ENCODE measurements at regions not wholly inside any gene's neighbourhood (a gene's known extent, or its start where the extent isn't known, plus 50 kb on each side); places are given as distances from the start of the nearest gene placed in this dataset.

DNA sequence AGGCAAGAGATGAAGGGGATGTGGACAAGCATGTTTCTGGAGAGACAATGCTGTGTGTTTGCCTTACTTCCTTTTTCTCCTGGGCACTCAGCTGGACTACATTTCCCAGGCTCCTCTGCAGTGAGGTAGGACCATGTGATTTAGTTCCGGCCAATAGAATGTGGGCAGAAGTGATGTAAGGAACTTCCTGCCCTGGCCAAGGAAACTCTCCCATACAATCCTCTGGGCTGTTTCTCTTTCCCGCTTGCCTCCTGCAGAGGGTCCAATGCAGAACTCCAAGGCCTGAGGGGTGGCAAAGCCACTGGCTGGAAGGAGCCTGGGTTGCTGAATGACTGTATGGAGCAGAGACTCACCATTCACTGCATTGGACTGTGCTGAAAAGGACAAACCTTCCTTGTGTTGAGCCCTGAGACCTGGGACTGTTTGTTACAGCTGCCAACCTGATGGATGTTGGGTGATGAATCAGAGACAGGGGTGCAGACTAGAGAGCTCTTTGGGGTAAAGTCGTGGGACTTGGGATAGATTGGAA lies 82.7 kb upstream of the SLC6A6 start:
- peak; percentile 77 for DNase-seq
- Histone ChIP-seq H3K79me1 (ENCODE audit: low read depth in 1 of 2, low read length in 2 of 2) (no peaks in the 10 kb centered on the region), H4K8ac (ENCODE audit: low read depth in 2 of 2, low read length in 2 of 2) (peak overlapping the region; percentile 61 to 92; a peak in 3 of 4 replicates), H3K4me2 (ENCODE audit: low read depth, low read length) (no peak overlapping the region), H3K14ac (replicated peaks; ENCODE audit: low read depth, low read length) (peak overlapping the region; percentile 74; the same call in 1 of the 2 replicates), H2AK9ac (replicated peaks; ENCODE audit: low read depth, low read length, poor library complexity) (peak overlapping the region; percentile 52), H2BK120ac (ENCODE audit: low read depth, low read length) (peak overlapping the region; percentile 38), H3K9me3 (ENCODE audit: control insufficient read depth, insufficient read depth, low read length) (peaks cover 6% of the 10 kb centered on the region), H4K91ac (ENCODE audit: insufficient read depth, low read depth, low read length) (peak overlapping the region; percentile 66; the same call in 1 of the 2 replicates), H2BK15ac (ENCODE audit: low read depth, low read length) (no peak overlapping the region), H3K9me1 (ENCODE audit: insufficient read depth, low read length) (peaks cover 7% of the 10 kb centered on the region; the same call in 1 of the 2 replicates), H3K9ac (ENCODE audit: low read depth, low read length) (no peak overlapping the region), H2BK5ac (ENCODE audit: low read depth, low read length, poor library complexity, severe bottlenecking) (no peak overlapping the region), H3K56ac (ENCODE audit: extremely low read depth, insufficient read depth, low read length) (no peak overlapping the region), H2BK20ac (ENCODE audit: low read depth, low read length) (peak overlapping the region; percentile 9; the same call in 1 of the 2 replicates), H4K5ac (ENCODE audit: low read depth, low read length) (peak overlapping the region; percentile 67), H3K4me1 (ENCODE audit: control insufficient read depth, insufficient read depth, low read length) (no peaks in the 10 kb centered on the region; the same call in 1 of the 2 replicates), H3K23ac (ENCODE audit: low read depth, low read length) (no peak overlapping the region), H3K18ac (ENCODE audit: low read depth, low read length) (no peak overlapping the region; the same call in 1 of the 2 replicates), H2AFZ (replicated peaks; ENCODE audit: low read length, poor library complexity) (peak overlapping the region; percentile 96), H3K4me3 (ENCODE audit: insufficient read depth, low read depth, low read length) (no peak overlapping the region), H2AK5ac (ENCODE audit: low read depth, low read length) (no peak overlapping the region), H3K36me3 (ENCODE audit: control insufficient read depth, insufficient read depth, low read length) (no peaks in the 10 kb centered on the region), H3K27me3 (ENCODE audit: control insufficient read depth, insufficient read depth, low read length) (peaks cover 29% of the 10 kb centered on the region), H3K27ac (ENCODE audit: insufficient read depth, low read length) (no peak overlapping the region), H4K20me1 (ENCODE audit: insufficient read depth, low read length) (no peaks in the 10 kb centered on the region), H3K4ac (ENCODE audit: low read depth, low read length) (peak overlapping the region; percentile 82)
- no TSS peak for BruUV-seq (replicated peaks)
- ChIA-PET CTCF (no interaction called here), POLR2A (ENCODE audit: unreplicated experiment) (no interaction called here)
- intact Hi-C loops (cut with micrococcal nuclease) = no loop called here
- in situ Hi-C loops (cut with MboI; ENCODE audit: low sequenced_read_pairs) = no loop called here
- no CpG with 5 or more reads among the region's 3 CpGs for WGBS, 2 experiments (ENCODE audit: extremely low coverage in 2 of 2, insufficient read length in 1 of 2)
- peak; percentile 98 for ATAC-seq (ENCODE audit: low read depth)
- TF ChIP-seq BHLHE40 (IDR thresholded peaks at IDR 0.05; ENCODE audit: low read depth, low read length) (no peak), MAFK (IDR thresholded peaks at IDR 0.05; ENCODE audit: low read depth, low read length) (no peak), CEBPB (IDR thresholded peaks at IDR 0.05; ENCODE audit: low read depth, low read length) (peak; percentile 40; the same call in 1 of the 2 replicates), MXI1 (IDR thresholded peaks at IDR 0.05; ENCODE audit: borderline replicate concordance, low read depth, low read length) (no peak)
- TF ChIP-seq, protein P1, sequence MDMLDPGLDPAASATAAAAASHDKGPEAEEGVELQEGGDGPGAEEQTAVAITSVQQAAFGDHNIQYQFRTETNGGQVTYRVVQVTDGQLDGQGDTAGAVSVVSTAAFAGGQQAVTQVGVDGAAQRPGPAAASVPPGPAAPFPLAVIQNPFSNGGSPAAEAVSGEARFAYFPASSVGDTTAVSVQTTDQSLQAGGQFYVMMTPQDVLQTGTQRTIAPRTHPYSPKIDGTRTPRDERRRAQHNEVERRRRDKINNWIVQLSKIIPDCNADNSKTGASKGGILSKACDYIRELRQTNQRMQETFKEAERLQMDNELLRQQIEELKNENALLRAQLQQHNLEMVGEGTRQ (IDR thresholded peaks at IDR 0.05; ENCODE audit: low read depth, low read length) = peak; percentile 88
- dilution Hi-C loops (cut with HindIII; ENCODE audit: low sequenced_read_pairs, unreplicated experiment) = no loop called here
